Transverse colon (tissue), 4 donors: ENCODE measurements at regions not wholly inside any gene's neighbourhood (a gene's known extent, or its start where the extent isn't known, plus 50 kb on each side); places are given as distances from the start of the nearest gene placed in this dataset.

Source experiments
- DNase-seq: peaks from one replicate; pipeline ENCODE4 v3.0.0-alpha.2; 2019
- H3K27ac ChIP-seq, 4 donors: fragments of 200-600 bp; sonication (generic); 2 replicates each; pipeline ENCODE4 v1.5.1; 2016 to 2018; ENCODE audit warnings: inconsistent platforms in 4 of 4
- H3K27me3 ChIP-seq: fragments of 200-600 bp; sonication (generic); 2 replicates; pipeline ENCODE4 v1.5.1; 2017; ENCODE audit warnings: inconsistent platforms
- H3K36me3 ChIP-seq, 4 donors: fragments of 200-600 bp; sonication (generic); 2 replicates each; pipeline ENCODE4 v1.5.1; 2017 to 2019; ENCODE audit warnings: inconsistent platforms in 4 of 4
- H3K4me1 ChIP-seq, 4 donors: fragments of 200-600 bp; sonication (generic); 2 replicates each; pipeline ENCODE4 v1.5.1; 2017 to 2020; ENCODE audit warnings: inconsistent platforms in 4 of 4
- H3K4me3 ChIP-seq, 4 donors: fragments of 200-600 bp; sonication (generic); 1 replicate in 1 of 4; 2 replicates in 3 of 4; pipeline versions ENCODE4 v1.5.1 to v1.6.1; 2017 to 2019; ENCODE audit warnings: inconsistent platforms in 4 of 4
- H3K9me3 ChIP-seq, 2 donors: fragments of 200-600 bp; sonication (generic); 2 replicates each; pipeline ENCODE4 v1.5.1; 2017 to 2019; ENCODE audit warnings: inconsistent platforms in 2 of 2
- CTCF ChIP-seq, 5 experiments: fragments of 200-600 bp in 3 of 5; fragments of 450-650 bp in 2 of 5; sonication (generic) in 3 of 5; IDR thresholded peaks; 1 replicate in 2 of 5; 2 replicates in 3 of 5; pipeline ENCODE4 v1.5.1; 2016 to 2017; ENCODE audit warnings: antibody characterized with exemption in 5 of 5, inconsistent platforms in 3 of 5, mild to moderate bottlenecking in 2 of 5, moderate library complexity in 1 of 5
- EP300 ChIP-seq: sonication (generic); formaldehyde crosslinking; IDR thresholded peaks from one replicate; pipeline ENCODE4 v1.6.1; 2017; ENCODE audit warnings: antibody characterized with exemption, low read depth
- POLR2A ChIP-seq: fragments of 450-650 bp; IDR thresholded peaks from one replicate; pipeline ENCODE4 v1.6.1; 2016; ENCODE audit warnings: antibody characterized with exemption, mild to moderate bottlenecking, moderate library complexity
- POLR2AphosphoS5 ChIP-seq, 3 donors: sonication (generic); formaldehyde crosslinking; IDR thresholded peaks; one replicate each; pipeline ENCODE4 v1.6.1; 2016; ENCODE audit warnings: antibody characterized with exemption in 3 of 3
- WGBS, 2 donors: methylation state at CpG; one replicate each; pipeline ENCODE4 v1.1.5; 2018; ENCODE audit warnings: low coverage in 1 of 2; 5-methylcytosine and 5-hydroxymethylcytosine counted together
- in situ Hi-C, 4 donors: fragments of 200-750 bp; cut with MboI; loops; one replicate each; pipeline versions ENCODE4 v1.15.0 to v1.15.1; 2017; ENCODE audit warnings: low sequenced_read_pairs in 3 of 4, low pct_ligation_motif_present in 1 of 4, low pct_unique_long_range_greater_than_20kb in 1 of 4
- intact Hi-C: fragments of 100-400 bp; cut with DNase I; formaldehyde crosslinking; loops from one replicate; pipeline ENCODE4 v1.15.1; 2023; ENCODE audit warnings: low total_unique reads

GRCh38 chr7:54833001-54833467, 74.0 kb upstream of the SEC61G start:
- DNase-seq = no peak
- TF ChIP-seq EP300 (no peak), CTCF (IDR thresholded peaks at IDR 0.05) (no peak), POLR2AphosphoS5 (IDR thresholded peaks at IDR 0.05) (no peak), POLR2A (no peak)
- H3K36me3 ChIP-seq = no peaks in the 10 kb centered on the region
- in situ Hi-C loops (no loop called here), intact Hi-C loops (no loop called here)
- no peaks in the 10 kb centered on the region for H3K9me3 ChIP-seq
- H3K4me3 ChIP-seq = no peak overlapping the region
- WGBS, 2 donors = 93% methylated on average over 39 of the region's 39 CpGs; no CpG with 5 or more reads in 1 of the 2 donors
- no peaks in the 10 kb centered on the region for H3K4me1 ChIP-seq
- no peaks in the 10 kb centered on the region for H3K27me3 ChIP-seq
- H3K27ac ChIP-seq = no peak overlapping the region

GRCh38 chr7:54837168-54837567, 78.2 kb upstream of the SEC61G start:
- intact Hi-C loops = no loop called here

GRCh38 chr7:54837761-54838160, 78.8 kb upstream of the SEC61G start:
- 77% methylated on average over 7 of the region's 7 CpGs; no CpG with 5 or more reads in 1 of the 2 donors for WGBS, 2 donors

More at GRCh38 chr7:54837168-54837567, 78.2 kb upstream of the SEC61G start:
- no peak overlapping the region for H3K4me3 ChIP-seq
- H3K9me3 ChIP-seq = no peaks in the 10 kb centered on the region
- in situ Hi-C loops = no loop called here
- 84 to 85% methylated on average over 7 of the region's 7 CpGs for WGBS, 2 donors
- no peak for TF ChIP-seq POLR2A
- TF ChIP-seq POLR2AphosphoS5 (IDR thresholded peaks at IDR 0.05) = no peak
- TF ChIP-seq CTCF (IDR thresholded peaks at IDR 0.05) = no peak
- no peak for TF ChIP-seq EP300
- no peak overlapping the region for H3K27ac ChIP-seq
- DNase-seq = no peak
- H3K4me1 ChIP-seq = no peaks in the 10 kb centered on the region
- no peaks in the 10 kb centered on the region for H3K36me3 ChIP-seq
- no peaks in the 10 kb centered on the region for H3K27me3 ChIP-seq

GRCh38 chr7:54838175-54838910, 79.3 kb upstream of the SEC61G start:
- no peak for DNase-seq
- Histone ChIP-seq H3K4me3 (no peak overlapping the region), H3K36me3 (no peaks in the 10 kb centered on the region), H3K9me3 (no peaks in the 10 kb centered on the region), H3K27me3 (no peaks in the 10 kb centered on the region), H3K4me1 (no peaks in the 10 kb centered on the region), H3K27ac (no peak overlapping the region)
- intact Hi-C loops (no loop called here), in situ Hi-C loops (no loop called here)
- TF ChIP-seq EP300 (no peak), CTCF (IDR thresholded peaks at IDR 0.05) (no peak), POLR2AphosphoS5 (IDR thresholded peaks at IDR 0.05) (no peak), POLR2A (no peak)
- WGBS, 2 donors = 81 to 90% methylated on average over 6 of the region's 6 CpGs

More at GRCh38 chr7:54837761-54838160, 78.8 kb upstream of the SEC61G start:
- Histone ChIP-seq H3K9me3 (no peaks in the 10 kb centered on the region), H3K36me3 (no peaks in the 10 kb centered on the region), H3K4me3 (no peak overlapping the region), H3K27ac (peak overlapping the region in 1 of 4 donors; percentile 41), H3K27me3 (no peaks in the 10 kb centered on the region), H3K4me1 (no peaks in the 10 kb centered on the region)
- no peak for TF ChIP-seq POLR2A
- no peak for TF ChIP-seq EP300
- TF ChIP-seq CTCF (IDR thresholded peaks at IDR 0.05) = no peak
- TF ChIP-seq POLR2AphosphoS5 (IDR thresholded peaks at IDR 0.05) = no peak
- DNase-seq = no peak
- intact Hi-C loops (no loop called here), in situ Hi-C loops (no loop called here)
